ENCODE measurements at regions not wholly inside any gene's neighbourhood (a gene's known extent, or its start where the extent isn't known, plus 50 kb on each side); places are given as distances from the start of the nearest gene placed in this dataset.

- no peaks in the 10 kb centered on the region for H3K36me3 ChIP-seq (ENCODE audit: insufficient read depth, low read length, poor library complexity, severe bottlenecking)
- no peaks in the 10 kb centered on the region for H3K9me3 ChIP-seq (ENCODE audit: low read depth, low read length, poor library complexity, severe bottlenecking)
- H3K27ac ChIP-seq (ENCODE audit: low read depth, low read length, poor library complexity, severe bottlenecking): no peak overlapping the region
- no peaks in the 10 kb centered on the region for H3K4me1 ChIP-seq (ENCODE audit: insufficient read depth, low read length, poor library complexity, severe bottlenecking)
- peak; percentile 33 for DNase-seq (ENCODE audit: low spot score)
- H3K4me3 ChIP-seq (ENCODE audit: low read depth, low read length, poor library complexity, severe bottlenecking): no peak overlapping the region
- ChIA-PET POLR2A (ENCODE audit: low non-redundant PET) (no interaction called here), CTCF (no interaction called here)
- no TSS peak for BruUV-seq (replicated peaks)
- TF ChIP-seq CTCF (conservative IDR thresholded peaks at IDR 0.05; ENCODE audit: low read depth, low read length): peak; percentile 47
- no peak for TF ChIP-seq EZH2 (IDR thresholded peaks at IDR 0.05; ENCODE audit: borderline replicate concordance, low read depth, low read length, poor library complexity, severe bottlenecking)
- H3K27me3 ChIP-seq (replicated peaks; ENCODE audit: insufficient read depth, low read depth, low read length, poor library complexity): no peaks in the 10 kb centered on the region
- intact Hi-C loops (cut with micrococcal nuclease; ENCODE audit: unreplicated experiment): no loop called here
Measured at GRCh38 chr7:118870187-118870586, 645.7 kb downstream of the ANKRD7 start.

GRCh38 chr7:118872568-118872967, 648.1 kb downstream of the ANKRD7 start:
- H3K27me3 ChIP-seq (replicated peaks; ENCODE audit: insufficient read depth, low read depth, low read length, poor library complexity): no peaks in the 10 kb centered on the region
- no peak overlapping the region for H3K4me3 ChIP-seq (ENCODE audit: low read depth, low read length, poor library complexity, severe bottlenecking)
- POLR2A ChIA-PET (ENCODE audit: low non-redundant PET): no interaction called here
- CTCF ChIA-PET: no interaction called here
- BruUV-seq (replicated peaks): no TSS peak
- intact Hi-C loops (cut with micrococcal nuclease; ENCODE audit: unreplicated experiment): no loop called here
- no peaks in the 10 kb centered on the region for H3K36me3 ChIP-seq (ENCODE audit: insufficient read depth, low read length, poor library complexity, severe bottlenecking)
- H3K4me1 ChIP-seq (ENCODE audit: insufficient read depth, low read length, poor library complexity, severe bottlenecking): no peaks in the 10 kb centered on the region
- no peak for TF ChIP-seq EZH2 (IDR thresholded peaks at IDR 0.05; ENCODE audit: borderline replicate concordance, low read depth, low read length, poor library complexity, severe bottlenecking)
- no peak overlapping the region for H3K27ac ChIP-seq (ENCODE audit: low read depth, low read length, poor library complexity, severe bottlenecking)
- no peaks in the 10 kb centered on the region for H3K9me3 ChIP-seq (ENCODE audit: low read depth, low read length, poor library complexity, severe bottlenecking)
- DNase-seq (ENCODE audit: low spot score): no peak

- H3K9me3 ChIP-seq (ENCODE audit: low read depth, low read length, poor library complexity, severe bottlenecking): no peaks in the 10 kb centered on the region
- no peak for DNase-seq (ENCODE audit: low spot score)
- POLR2A ChIA-PET (ENCODE audit: low non-redundant PET): no interaction called here
- BruUV-seq (replicated peaks): no TSS peak
- no peak overlapping the region for H3K4me3 ChIP-seq (ENCODE audit: low read depth, low read length, poor library complexity, severe bottlenecking)
- CTCF ChIA-PET: no interaction called here
- H3K36me3 ChIP-seq (ENCODE audit: insufficient read depth, low read length, poor library complexity, severe bottlenecking): no peaks in the 10 kb centered on the region
- no peak for TF ChIP-seq CTCF (conservative IDR thresholded peaks at IDR 0.05; ENCODE audit: low read depth, low read length)
- TF ChIP-seq EZH2 (IDR thresholded peaks at IDR 0.05; ENCODE audit: borderline replicate concordance, low read depth, low read length, poor library complexity, severe bottlenecking): no peak
- no peak overlapping the region for H3K27ac ChIP-seq (ENCODE audit: low read depth, low read length, poor library complexity, severe bottlenecking)
- intact Hi-C loops (cut with micrococcal nuclease; ENCODE audit: unreplicated experiment): no loop called here
- no peaks in the 10 kb centered on the region for H3K27me3 ChIP-seq (replicated peaks; ENCODE audit: insufficient read depth, low read depth, low read length, poor library complexity)
- no peaks in the 10 kb centered on the region for H3K4me1 ChIP-seq (ENCODE audit: insufficient read depth, low read length, poor library complexity, severe bottlenecking)
Measured at GRCh38 chr7:118877187-118877586, 652.7 kb downstream of the ANKRD7 start.

- H3K27me3 ChIP-seq (replicated peaks; ENCODE audit: insufficient read depth, low read depth, low read length, poor library complexity): no peaks in the 10 kb centered on the region
- ChIA-PET POLR2A (ENCODE audit: low non-redundant PET) (no interaction called here), CTCF (no interaction called here)
- H3K4me3 ChIP-seq (ENCODE audit: low read depth, low read length, poor library complexity, severe bottlenecking): no peak overlapping the region
- H3K27ac ChIP-seq (ENCODE audit: low read depth, low read length, poor library complexity, severe bottlenecking): no peak overlapping the region
- H3K9me3 ChIP-seq (ENCODE audit: low read depth, low read length, poor library complexity, severe bottlenecking): no peaks in the 10 kb centered on the region
- H3K36me3 ChIP-seq (ENCODE audit: insufficient read depth, low read length, poor library complexity, severe bottlenecking): no peaks in the 10 kb centered on the region
- no TSS peak for BruUV-seq (replicated peaks)
- TF ChIP-seq EZH2 (IDR thresholded peaks at IDR 0.05; ENCODE audit: borderline replicate concordance, low read depth, low read length, poor library complexity, severe bottlenecking): no peak
- no peak for TF ChIP-seq CTCF (conservative IDR thresholded peaks at IDR 0.05; ENCODE audit: low read depth, low read length)
- H3K4me1 ChIP-seq (ENCODE audit: insufficient read depth, low read length, poor library complexity, severe bottlenecking): no peaks in the 10 kb centered on the region
- DNase-seq (ENCODE audit: low spot score): no peak
- intact Hi-C loops (cut with micrococcal nuclease; ENCODE audit: unreplicated experiment): no loop called here
Measured at GRCh38 chr7:118878336-118878735, 653.8 kb downstream of the ANKRD7 start.

All from A673 (cell line).